Endothelial cell of umbilical vein (primary cell): ENCODE measurements at regions not wholly inside any gene's neighbourhood (a gene's known extent, or its start where the extent isn't known, plus 50 kb on each side); places are given as distances from the start of the nearest gene placed in this dataset.

ENCODE experiments used
- BruUV-seq: library from RNA; stranded (reverse); fragments of 400-500 nt; replicated peaks from 2 replicates; lab custom pipeline; 2021; lab: Mats Ljungman, UMichigan
- CTCF ChIA-PET: fragments of 300-600, 350-600 bp; sonication (Branson Sonifier 250); formaldehyde crosslinking; loops from one replicate; lab custom pipeline; 2021; ENCODE audit warnings: antibody characterized with exemption, inconsistent platforms; lab: Charles Lee
- POLR2A ChIA-PET: fragments of 300-600, 350-600 bp; sonication (Branson Sonifier 250); formaldehyde crosslinking; loops from one replicate; lab custom pipeline; 2021; ENCODE audit warnings: antibody characterized with exemption, inconsistent platforms; lab: Charles Lee
- DNase-seq: peaks from one replicate; pipeline ENCODE4 v3.0.0-alpha.2; 2011; ENCODE audit warnings: low read depth, low spot score
- FAIRE-seq: peaks from 2 replicates; lab custom pipeline; 2011; peaks lifted over from hg19 to GRCh38; lab: Jason Lieb, UNC
- H2AFZ ChIP-seq: 2 replicates; pipeline ENCODE4 v1.6.0; 2012; ENCODE audit warnings: low read depth, low read length, control low read depth, inconsistent platforms
- H3K27ac ChIP-seq: 2 replicates; pipeline ENCODE4 v1.5.1; 2011; ENCODE audit warnings: low read depth, mild to moderate bottlenecking, control low read depth, low read length, moderate library complexity; ENCODE audit not compliant: insufficient read depth
- H3K27me3 ChIP-seq, 2 experiments: 2 replicates each; pipeline versions ENCODE4 v1.6.0 to v1.6.1; 2011; ENCODE audit warnings: low read length in 2 of 2, mixed read lengths in 1 of 2; ENCODE audit not compliant: control insufficient read depth in 2 of 2, insufficient read depth in 2 of 2
- H3K36me3 ChIP-seq, 2 experiments: 2 replicates in 1 of 2; 3 replicates in 1 of 2; pipeline ENCODE4 v1.5.1; 2011; ENCODE audit warnings: low read length in 2 of 2, mild to moderate bottlenecking in 1 of 2, moderate library complexity in 1 of 2; ENCODE audit not compliant: control insufficient read depth in 2 of 2, insufficient read depth in 2 of 2; ENCODE audit errors: extremely low read depth in 1 of 2
- H3K4me1 ChIP-seq: 3 replicates; pipeline ENCODE4 v1.5.1; 2011; ENCODE audit warnings: mild to moderate bottlenecking, low read length; ENCODE audit not compliant: control insufficient read depth, insufficient read depth; ENCODE audit errors: extremely low read depth
- H3K4me2 ChIP-seq: 2 replicates; pipeline ENCODE4 v1.6.1; 2011; ENCODE audit warnings: low read length, control low read depth, mixed read lengths; ENCODE audit not compliant: insufficient read depth
- H3K4me3 ChIP-seq, 3 experiments: fragments of 200-600 bp in 1 of 3; sonication (generic), shearing (Covaris generic) in 1 of 3; replicated peaks in 1 of 3; 2 replicates each; pipeline ENCODE4 v1.5.1; 2011 to 2016; ENCODE audit warnings: control low read depth in 3 of 3, low read length in 3 of 3, mild to moderate bottlenecking in 2 of 3, inconsistent platforms in 1 of 3, low read depth in 1 of 3, moderate library complexity in 1 of 3; ENCODE audit not compliant: insufficient read depth in 1 of 3
- H3K79me2 ChIP-seq: 2 replicates; pipeline ENCODE4 v1.6.0; 2012; ENCODE audit warnings: low read length, inconsistent platforms; ENCODE audit not compliant: control insufficient read depth, insufficient read depth
- H3K9ac ChIP-seq: replicated peaks from 2 replicates; pipeline ENCODE3; 2011; ENCODE audit warnings: low read length, control low read depth; ENCODE audit not compliant: insufficient read depth; ENCODE audit errors: extremely low read depth
- H3K9me1 ChIP-seq: replicated peaks from 3 replicates; pipeline ENCODE4 v1.6.0; 2011; ENCODE audit warnings: mild to moderate bottlenecking, low read length; ENCODE audit not compliant: control insufficient read depth, insufficient read depth; ENCODE audit errors: extremely low read depth
- H3K9me3 ChIP-seq: replicated peaks from 2 replicates; pipeline ENCODE4 v1.5.1; 2012; ENCODE audit warnings: low read length, inconsistent platforms; ENCODE audit not compliant: control insufficient read depth, insufficient read depth
- H4K20me1 ChIP-seq: replicated peaks from 2 replicates; pipeline ENCODE3; 2011; ENCODE audit warnings: mild to moderate bottlenecking, low read length; ENCODE audit not compliant: control insufficient read depth, insufficient read depth; ENCODE audit errors: extremely low read depth
- CTCF ChIP-seq, 2 donors: IDR thresholded peaks; 1 replicate in 1 of 2; 2 replicates in 1 of 2; pipeline ENCODE4 v1.5.1; 2011; ENCODE audit warnings: low read length in 2 of 2, mild to moderate bottlenecking in 2 of 2, moderate library complexity in 2 of 2, control low read depth in 1 of 2, inconsistent platforms in 1 of 2, low read depth in 1 of 2; ENCODE audit not compliant: insufficient read depth in 1 of 2; ENCODE audit errors: extremely low read depth in 1 of 2
- EZH2 ChIP-seq: IDR thresholded peaks from 2 replicates; pipeline ENCODE4 v1.6.1; 2012; ENCODE audit warnings: borderline replicate concordance, low read depth, mild to moderate bottlenecking, moderate library complexity, low read length, inconsistent platforms; ENCODE audit not compliant: severe bottlenecking
- FOS ChIP-seq: IDR thresholded peaks from 2 replicates; pipeline ENCODE4 v1.6.1; 2011; ENCODE audit warnings: mild to moderate bottlenecking, low read length, moderate library complexity, borderline replicate concordance; ENCODE audit not compliant: insufficient read depth
- GATA2 ChIP-seq: IDR thresholded peaks from 2 replicates; pipeline ENCODE4 v1.7.0; 2011; ENCODE audit warnings: low read depth, mild to moderate bottlenecking, moderate library complexity, mixed read lengths, low read length; ENCODE audit not compliant: insufficient read length, insufficient read depth
- JUN ChIP-seq: IDR thresholded peaks from 2 replicates; pipeline ENCODE4 v1.6.1; 2011; ENCODE audit warnings: borderline replicate concordance, low read depth; ENCODE audit not compliant: insufficient read length, insufficient read depth
- MYC ChIP-seq: IDR thresholded peaks from one replicate; pipeline ENCODE4 v1.6.1; 2011; ENCODE audit warnings: mild to moderate bottlenecking, low read depth, low read length
- POLR2A ChIP-seq: IDR thresholded peaks from 2 replicates; pipeline ENCODE4 v1.6.1; 2012; ENCODE audit warnings: low read depth, mild to moderate bottlenecking, control low read depth, low read length
- POLR2AphosphoS5 ChIP-seq: IDR thresholded peaks from 2 replicates; pipeline ENCODE4 v1.6.1; 2012; ENCODE audit warnings: low read depth, mild to moderate bottlenecking, control low read depth, low read length, moderate library complexity; ENCODE audit not compliant: insufficient read depth
- dilution Hi-C: fragments of 300-500 bp; cut with MboI; formaldehyde crosslinking; loops from one replicate; pipeline ENCODE4 v1.15.0; 2019; ENCODE audit warnings: low sequenced_read_pairs; ENCODE audit not compliant: extremely low pct_ligation_motif_present
- intact Hi-C: fragments of 100-400 bp; cut with micrococcal nuclease; formaldehyde crosslinking; loops from one replicate; pipeline ENCODE4 v1.10.0; 2022
- TF ChIP-seq, protein P1 (sequence below): IDR thresholded peaks from 2 replicates; pipeline ENCODE4 v1.6.1; 2011; ENCODE audit not compliant: insufficient read depth, insufficient read length

DNA sequence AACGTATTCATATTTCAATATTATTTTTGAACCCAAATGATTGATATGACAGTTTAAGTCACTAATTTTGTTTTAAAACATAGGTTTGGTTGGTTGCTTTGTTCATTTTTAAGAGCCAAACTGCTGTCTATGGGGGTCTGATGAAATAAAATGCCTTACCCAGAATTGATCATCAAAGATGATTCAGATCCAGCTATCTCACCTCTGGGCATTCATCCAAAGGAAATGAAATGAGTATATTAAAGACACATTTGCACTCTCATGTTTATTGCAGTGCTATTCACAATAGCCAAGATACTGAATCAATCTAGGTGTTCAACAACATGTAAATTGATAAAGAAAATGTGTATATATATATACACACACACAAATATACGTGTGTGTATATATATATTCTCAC is 326.9 kb upstream of the GULP1 start:
- POLR2A ChIA-PET = no interaction called here
- intact Hi-C loops = loop anchor here (5.0 kb wide), 1 partner anchor 87 kb away; no protein-coding TSS in a partner anchor
- no TSS peak for BruUV-seq

More for the DNA sequence above, 326.9 kb upstream of the GULP1 start:
- H3K4me1 ChIP-seq = peaks cover 6% of the 10 kb centered on the region
- CTCF ChIA-PET = interaction anchor here (0.8 kb wide), 1 partner anchor 58 kb away, joined by 3 read pairs; no protein-coding TSS in a partner anchor
- no peaks in the 10 kb centered on the region for H4K20me1 ChIP-seq
- H3K4me2 ChIP-seq = no peak overlapping the region
- DNase-seq (no peak), FAIRE-seq (no peak)
- no peaks in the 10 kb centered on the region for H3K27me3 ChIP-seq
- no peak for TF ChIP-seq JUN
- TF ChIP-seq, protein P1, sequence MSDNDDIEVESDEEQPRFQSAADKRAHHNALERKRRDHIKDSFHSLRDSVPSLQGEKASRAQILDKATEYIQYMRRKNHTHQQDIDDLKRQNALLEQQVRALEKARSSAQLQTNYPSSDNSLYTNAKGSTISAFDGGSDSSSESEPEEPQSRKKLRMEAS = no peak
- TF ChIP-seq POLR2A = no peak
- no peak for TF ChIP-seq EZH2
- TF ChIP-seq MYC = no peak
- TF ChIP-seq GATA2 = peak; percentile 10
- no peak for TF ChIP-seq POLR2AphosphoS5
- no peak for TF ChIP-seq CTCF (IDR thresholded peaks at IDR 0.05; ENCODE audit: extremely low read depth in 1 of 2, insufficient read depth in 1 of 2, low read depth in 1 of 2, low read length in 2 of 2)
- TF ChIP-seq FOS = peak; percentile 45
- H3K4me3 ChIP-seq = no peak overlapping the region
- H3K36me3 ChIP-seq = no peaks in the 10 kb centered on the region
- no peaks in the 10 kb centered on the region for H3K9me1 ChIP-seq
- no peak overlapping the region for H3K27ac ChIP-seq
- H2AFZ ChIP-seq = no peak overlapping the region
- no peaks in the 10 kb centered on the region for H3K9me3 ChIP-seq
- H3K79me2 ChIP-seq = no peaks in the 10 kb centered on the region
- H3K9ac ChIP-seq = no peak overlapping the region
- dilution Hi-C loops = no loop called here
